ENCODE measurements at regions not wholly inside any gene's neighbourhood (a gene's known extent, or its start where the extent isn't known, plus 50 kb on each side); places are given as distances from the start of the nearest gene placed in this dataset.

GRCh38 chr12:58981961-58982360 is 61.7 kb upstream of the LRIG3 start:
- no peak for DNase-seq (ENCODE audit: low spot score)

- no peak for DNase-seq (ENCODE audit: low spot score)
Measured at GRCh38 chr12:58980768-58981167, 60.5 kb upstream of the LRIG3 start.

- no peak for DNase-seq (ENCODE audit: low spot score)
Measured at GRCh38 chr12:58978717-58979116, 58.4 kb upstream of the LRIG3 start.

GRCh38 chr12:58977476-58977875 is 57.2 kb upstream of the LRIG3 start:
- DNase-seq (ENCODE audit: low spot score): no peak

- no peak for DNase-seq (ENCODE audit: low spot score)
Measured at GRCh38 chr12:58976146-58976545, 55.8 kb upstream of the LRIG3 start.
